ENCODE measurements at regions not wholly inside any gene's neighbourhood (a gene's known extent, or its start where the extent isn't known, plus 50 kb on each side); places are given as distances from the start of the nearest gene placed in this dataset.

- intact Hi-C loops (cut with micrococcal nuclease) (no loop called here), dilution Hi-C loops (cut with MboI; ENCODE audit: extremely low pct_ligation_motif_present, low sequenced_read_pairs) (no loop called here)
- Histone ChIP-seq H4K20me1 (replicated peaks; ENCODE audit: control insufficient read depth, extremely low read depth, insufficient read depth, low read length) (no peaks in the 10 kb centered on the region), H3K27me3 (ENCODE audit: control insufficient read depth in 2 of 2, insufficient read depth in 2 of 2, low read length in 2 of 2) (no peaks in the 10 kb centered on the region), H3K27ac (ENCODE audit: insufficient read depth, low read depth, low read length) (no peak overlapping the region), H3K4me3 (replicated peaks in 1 of 3; ENCODE audit: insufficient read depth in 1 of 3, low read depth in 1 of 3, low read length in 3 of 3) (no peak overlapping the region), H3K79me2 (ENCODE audit: control insufficient read depth, insufficient read depth, low read length) (no peaks in the 10 kb centered on the region), H2AFZ (ENCODE audit: low read depth, low read length) (no peak overlapping the region), H3K36me3 (ENCODE audit: control insufficient read depth in 2 of 2, extremely low read depth in 1 of 2, insufficient read depth in 2 of 2, low read length in 2 of 2) (no peaks in the 10 kb centered on the region), H3K4me2 (ENCODE audit: insufficient read depth, low read length) (no peak overlapping the region), H3K9me3 (replicated peaks; ENCODE audit: control insufficient read depth, insufficient read depth, low read length) (no peaks in the 10 kb centered on the region), H3K9me1 (replicated peaks; ENCODE audit: control insufficient read depth, extremely low read depth, insufficient read depth, low read length) (no peaks in the 10 kb centered on the region), H3K9ac (replicated peaks; ENCODE audit: extremely low read depth, insufficient read depth, low read length) (no peak overlapping the region), H3K4me1 (ENCODE audit: control insufficient read depth, extremely low read depth, insufficient read depth, low read length) (no peaks in the 10 kb centered on the region)
- POLR2A ChIA-PET = no interaction called here
- FAIRE-seq (no peak), DNase-seq (ENCODE audit: low read depth, low spot score) (no peak)
- CTCF ChIA-PET = no interaction called here
- TF ChIP-seq POLR2AphosphoS5 (IDR thresholded peaks at IDR 0.05; ENCODE audit: insufficient read depth, low read depth, low read length) (no peak), CTCF (IDR thresholded peaks at IDR 0.05; ENCODE audit: extremely low read depth in 1 of 2, insufficient read depth in 1 of 2, low read depth in 1 of 2, low read length in 2 of 2) (no peak), MYC (IDR thresholded peaks at IDR 0.05; ENCODE audit: low read depth, low read length) (no peak), POLR2A (IDR thresholded peaks at IDR 0.05; ENCODE audit: low read depth, low read length) (no peak), FOS (IDR thresholded peaks at IDR 0.05; ENCODE audit: borderline replicate concordance, insufficient read depth, low read length) (no peak)
- TF ChIP-seq, protein P1, sequence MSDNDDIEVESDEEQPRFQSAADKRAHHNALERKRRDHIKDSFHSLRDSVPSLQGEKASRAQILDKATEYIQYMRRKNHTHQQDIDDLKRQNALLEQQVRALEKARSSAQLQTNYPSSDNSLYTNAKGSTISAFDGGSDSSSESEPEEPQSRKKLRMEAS (IDR thresholded peaks at IDR 0.05; ENCODE audit: insufficient read depth, insufficient read length) = no peak
- BruUV-seq (replicated peaks) = no TSS peak
Measured at GRCh38 chr1:38657207-38657840, 202.2 kb downstream of the RRAGC start.

- Histone ChIP-seq H3K4me3 (replicated peaks in 1 of 3; ENCODE audit: insufficient read depth in 1 of 3, low read depth in 1 of 3, low read length in 3 of 3) (no peak overlapping the region), H2AFZ (ENCODE audit: low read depth, low read length) (no peak overlapping the region), H3K4me2 (ENCODE audit: insufficient read depth, low read length) (no peak overlapping the region), H3K27ac (ENCODE audit: insufficient read depth, low read depth, low read length) (no peak overlapping the region), H3K9me1 (replicated peaks; ENCODE audit: control insufficient read depth, extremely low read depth, insufficient read depth, low read length) (no peaks in the 10 kb centered on the region), H4K20me1 (replicated peaks; ENCODE audit: control insufficient read depth, extremely low read depth, insufficient read depth, low read length) (no peaks in the 10 kb centered on the region), H3K9me3 (replicated peaks; ENCODE audit: control insufficient read depth, insufficient read depth, low read length) (no peaks in the 10 kb centered on the region), H3K9ac (replicated peaks; ENCODE audit: extremely low read depth, insufficient read depth, low read length) (no peak overlapping the region), H3K4me1 (ENCODE audit: control insufficient read depth, extremely low read depth, insufficient read depth, low read length) (no peaks in the 10 kb centered on the region), H3K36me3 (ENCODE audit: control insufficient read depth in 2 of 2, extremely low read depth in 1 of 2, insufficient read depth in 2 of 2, low read length in 2 of 2) (no peaks in the 10 kb centered on the region), H3K79me2 (ENCODE audit: control insufficient read depth, insufficient read depth, low read length) (no peaks in the 10 kb centered on the region), H3K27me3 (ENCODE audit: control insufficient read depth in 2 of 2, insufficient read depth in 2 of 2, low read length in 2 of 2) (no peaks in the 10 kb centered on the region)
- no peak for DNase-seq (ENCODE audit: low read depth, low spot score)
- ChIA-PET CTCF (no interaction called here), POLR2A (no interaction called here)
- no peak for TF ChIP-seq GATA2 (IDR thresholded peaks at IDR 0.05; ENCODE audit: insufficient read depth, insufficient read length, low read depth, low read length)
- TF ChIP-seq, protein P1 (IDR thresholded peaks at IDR 0.05; ENCODE audit: insufficient read depth, insufficient read length) = no peak
- TF ChIP-seq CTCF (IDR thresholded peaks at IDR 0.05; ENCODE audit: extremely low read depth in 1 of 2, insufficient read depth in 1 of 2, low read depth in 1 of 2, low read length in 2 of 2) = no peak
- TF ChIP-seq POLR2AphosphoS5 (IDR thresholded peaks at IDR 0.05; ENCODE audit: insufficient read depth, low read depth, low read length) = no peak
- TF ChIP-seq MYC (IDR thresholded peaks at IDR 0.05; ENCODE audit: low read depth, low read length) = no peak
- TF ChIP-seq EZH2 (IDR thresholded peaks at IDR 0.05; ENCODE audit: borderline replicate concordance, low read depth, low read length, severe bottlenecking) = no peak
- TF ChIP-seq POLR2A (IDR thresholded peaks at IDR 0.05; ENCODE audit: low read depth, low read length) = no peak
- no peak for TF ChIP-seq FOS (IDR thresholded peaks at IDR 0.05; ENCODE audit: borderline replicate concordance, insufficient read depth, low read length)
- no peak for TF ChIP-seq JUN (IDR thresholded peaks at IDR 0.05; ENCODE audit: borderline replicate concordance, insufficient read depth, insufficient read length, low read depth)
- dilution Hi-C loops (cut with MboI; ENCODE audit: extremely low pct_ligation_motif_present, low sequenced_read_pairs) = no loop called here
- no TSS peak for BruUV-seq (replicated peaks)
- intact Hi-C loops (cut with micrococcal nuclease) = no loop called here
- FAIRE-seq = no peak
Measured at GRCh38 chr1:38656726-38657125, 202.8 kb downstream of the RRAGC start.
